ENCODE measurements at regions not wholly inside any gene's neighbourhood (a gene's known extent, or its start where the extent isn't known, plus 50 kb on each side); places are given as distances from the start of the nearest gene placed in this dataset.

- TF ChIP-seq ATF3 (IDR thresholded peaks at IDR 0.05; ENCODE audit: insufficient read depth, low read depth, low read length) (no peak), GABPA (IDR thresholded peaks at IDR 0.05; ENCODE audit: borderline replicate concordance, insufficient read depth, low read length) (no peak), CHD7 (IDR thresholded peaks at IDR 0.05; ENCODE audit: insufficient replicate concordance, low read length) (no peak), EP300 (IDR thresholded peaks at IDR 0.05; ENCODE audit: borderline replicate concordance in 1 of 2, low read depth in 2 of 2, low read length in 2 of 2) (no peak), POLR2AphosphoS5 (IDR thresholded peaks at IDR 0.05; ENCODE audit: low read depth, low read length) (no peak), NANOG (IDR thresholded peaks at IDR 0.05; ENCODE audit: insufficient read depth, low read depth, low read length, poor library complexity, severe bottlenecking) (no peak)
Observed at GRCh38 chr3:72343078-72343477, 505.2 kb downstream of the SHQ1 start (continued).

Measured in H1 (cell line).